Bronchial epithelial cell (primary cell): ENCODE measurements at regions not wholly inside any gene's neighbourhood (a gene's known extent, or its start where the extent isn't known, plus 50 kb on each side); places are given as distances from the start of the nearest gene placed in this dataset.

Source experiments
- DNase-seq: peaks from one replicate; pipeline ENCODE4 v3.0.0-alpha.2; 2010; ENCODE audit warnings: low read depth
- FAIRE-seq: peaks from 2 replicates; lab custom pipeline; 2011; peaks lifted over from hg19 to GRCh38; lab: Jason Lieb, UNC
- H3K27me3 ChIP-seq: 2 replicates; pipeline ENCODE4 v1.5.1; 2011; ENCODE audit warnings: low read length; ENCODE audit not compliant: control insufficient read depth, insufficient read depth
- H3K36me3 ChIP-seq: 2 replicates; pipeline ENCODE4 v1.5.1; 2011; ENCODE audit warnings: low read length; ENCODE audit not compliant: control insufficient read depth, insufficient read depth
- H3K4me3 ChIP-seq: 2 replicates; pipeline ENCODE4 v1.5.1; 2011; ENCODE audit warnings: mild to moderate bottlenecking, low read depth, low read length, control low read depth
- TF ChIP-seq, protein P1 (sequence below): IDR thresholded peaks from 2 replicates; pipeline ENCODE4 v1.5.1; 2011; ENCODE audit warnings: mild to moderate bottlenecking, moderate library complexity, low read length, control low read depth, inconsistent platforms; ENCODE audit not compliant: insufficient read depth, severe bottlenecking

GRCh38 chrX:21295246-21295820 is 78.9 kb upstream of the CNKSR2 start:
- DNase-seq (no peak), FAIRE-seq (no peak)
- Histone ChIP-seq H3K4me3 (no peak overlapping the region), H3K27me3 (no peaks in the 10 kb centered on the region), H3K36me3 (no peaks in the 10 kb centered on the region)
- TF ChIP-seq, protein P1, sequence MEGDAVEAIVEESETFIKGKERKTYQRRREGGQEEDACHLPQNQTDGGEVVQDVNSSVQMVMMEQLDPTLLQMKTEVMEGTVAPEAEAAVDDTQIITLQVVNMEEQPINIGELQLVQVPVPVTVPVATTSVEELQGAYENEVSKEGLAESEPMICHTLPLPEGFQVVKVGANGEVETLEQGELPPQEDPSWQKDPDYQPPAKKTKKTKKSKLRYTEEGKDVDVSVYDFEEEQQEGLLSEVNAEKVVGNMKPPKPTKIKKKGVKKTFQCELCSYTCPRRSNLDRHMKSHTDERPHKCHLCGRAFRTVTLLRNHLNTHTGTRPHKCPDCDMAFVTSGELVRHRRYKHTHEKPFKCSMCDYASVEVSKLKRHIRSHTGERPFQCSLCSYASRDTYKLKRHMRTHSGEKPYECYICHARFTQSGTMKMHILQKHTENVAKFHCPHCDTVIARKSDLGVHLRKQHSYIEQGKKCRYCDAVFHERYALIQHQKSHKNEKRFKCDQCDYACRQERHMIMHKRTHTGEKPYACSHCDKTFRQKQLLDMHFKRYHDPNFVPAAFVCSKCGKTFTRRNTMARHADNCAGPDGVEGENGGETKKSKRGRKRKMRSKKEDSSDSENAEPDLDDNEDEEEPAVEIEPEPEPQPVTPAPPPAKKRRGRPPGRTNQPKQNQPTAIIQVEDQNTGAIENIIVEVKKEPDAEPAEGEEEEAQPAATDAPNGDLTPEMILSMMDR, result no peak

- DNase-seq, result no peak
These were observed 68.3 kb upstream of the CNKSR2 start for GRCh38 chrX:21305799-21306336.

DNA sequence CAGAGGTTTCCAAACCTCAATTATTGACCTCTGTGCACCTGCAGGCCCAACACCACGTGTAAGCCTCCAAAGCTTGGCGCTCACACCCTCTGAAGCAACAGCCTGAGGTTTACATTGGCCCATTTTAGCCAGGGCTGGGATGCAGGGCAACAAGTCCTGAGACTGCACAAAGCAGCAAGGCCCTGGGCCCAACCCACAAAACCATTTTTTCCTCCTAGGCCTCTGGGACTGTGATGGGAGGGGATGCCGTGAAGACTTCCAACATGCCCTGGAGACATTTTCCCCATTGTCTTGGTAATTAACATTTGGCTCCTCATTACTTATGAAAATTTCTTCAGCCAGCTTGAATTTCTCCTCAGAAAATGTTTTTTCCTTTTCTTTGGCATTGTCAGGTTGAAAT is 54.9 kb upstream of the CNKSR2 start:
- no peak for FAIRE-seq
- H3K27me3 ChIP-seq, result no peaks in the 10 kb centered on the region
- TF ChIP-seq, protein P1, result no peak
- H3K4me3 ChIP-seq, result no peak overlapping the region
- H3K36me3 ChIP-seq, result no peaks in the 10 kb centered on the region
- DNase-seq, result no peak

More at GRCh38 chrX:21305799-21306336, 68.3 kb upstream of the CNKSR2 start:
- H3K27me3 ChIP-seq, result no peaks in the 10 kb centered on the region
- no peak overlapping the region for H3K4me3 ChIP-seq
- TF ChIP-seq, protein P1, result no peak
- no peaks in the 10 kb centered on the region for H3K36me3 ChIP-seq
- FAIRE-seq, result no peak
